Activated CD8-positive, alpha-beta memory T cell treated with anti-CD3 and anti-CD28 coated beads, Interleukin-2, amount 50 U/mL, for 1 hour (primary cell): ENCODE measurements at regions not wholly inside any gene's neighbourhood (a gene's known extent, or its start where the extent isn't known, plus 50 kb on each side); places are given as distances from the start of the nearest gene placed in this dataset.

ENCODE experiments used
- DNase-seq: peaks from one replicate; pipeline ENCODE4 v3.0.0-alpha.2; 2020; ENCODE audit errors: extremely low read depth

DNA sequence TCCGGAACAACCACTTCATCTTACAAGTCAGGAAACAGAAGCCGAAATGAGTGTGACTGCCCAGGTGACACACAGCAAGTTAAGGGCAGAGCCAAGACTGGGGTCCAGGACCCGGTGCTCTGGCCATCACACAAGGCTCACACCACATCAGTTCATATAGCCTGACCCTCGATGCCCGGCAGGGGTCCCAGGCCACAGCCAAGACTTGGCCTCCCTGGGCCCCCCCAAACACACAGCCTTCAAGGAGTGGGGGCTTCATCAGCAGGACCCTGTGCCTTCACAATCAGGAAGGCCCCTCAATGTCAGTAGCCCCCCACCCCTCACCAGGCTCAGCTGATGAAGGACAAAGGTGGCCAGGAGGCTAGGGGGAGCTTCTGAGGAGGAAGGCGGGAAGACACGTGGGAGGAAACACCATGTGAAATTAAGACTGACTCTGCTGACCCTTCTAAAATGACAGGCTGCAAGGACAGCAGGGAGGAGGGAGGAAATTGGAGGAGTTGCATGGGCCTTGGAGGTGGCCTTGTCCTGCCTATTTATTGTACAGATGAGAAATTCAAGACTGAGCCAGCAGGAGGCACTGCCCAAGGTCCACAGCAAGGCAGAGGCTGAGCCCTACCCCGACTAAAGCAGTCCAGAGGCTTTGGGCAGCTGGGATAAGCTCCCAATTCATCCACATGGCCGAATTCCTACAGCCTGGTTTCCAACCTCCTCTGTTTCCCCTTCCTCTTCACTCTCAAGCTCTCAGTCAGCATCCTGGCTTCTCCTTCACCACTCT is 216.1 kb upstream of the ZMIZ1 start:
- DNase-seq = no peak

DNA sequence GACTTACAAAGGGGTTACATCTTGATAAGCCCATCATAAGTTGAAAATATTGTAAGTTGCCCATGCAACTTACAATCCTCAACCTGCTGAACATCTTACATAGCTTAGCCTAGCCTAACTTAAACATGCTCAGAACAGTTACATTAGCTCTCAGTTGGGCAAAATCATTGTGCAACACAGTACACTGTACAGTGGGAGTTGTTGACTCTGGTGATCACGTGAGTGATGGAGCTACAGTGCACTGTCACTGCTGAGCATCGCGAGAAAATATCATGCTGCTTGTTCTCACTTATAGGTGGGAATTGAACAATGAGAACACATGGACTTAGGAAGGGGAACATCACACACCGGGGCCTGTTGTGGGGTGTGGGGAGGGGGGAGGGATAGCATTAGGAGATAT is 214.9 kb upstream of the ZMIZ1 start:
- no peak for DNase-seq

DNA sequence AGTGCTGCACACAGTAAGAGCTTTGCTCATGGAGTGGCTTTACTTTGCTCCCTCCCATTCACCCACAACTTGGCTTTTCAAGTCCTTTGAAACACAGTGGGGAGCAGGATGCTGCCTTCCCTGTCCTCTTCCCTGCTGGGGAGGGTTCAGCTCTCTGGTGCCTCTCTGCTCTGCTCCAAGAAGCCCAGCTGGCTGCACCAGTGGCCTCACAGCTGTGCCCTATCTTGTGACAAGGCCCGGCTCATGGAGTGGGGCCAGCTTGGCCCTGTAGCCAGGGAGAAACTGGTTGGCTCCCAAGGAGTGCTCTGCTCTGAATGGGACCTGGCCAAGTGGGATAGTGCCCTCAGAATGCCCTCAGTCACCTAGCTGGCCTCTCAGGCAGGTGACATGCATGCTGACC is 212.3 kb upstream of the ZMIZ1 start:
- DNase-seq = no peak

DNA sequence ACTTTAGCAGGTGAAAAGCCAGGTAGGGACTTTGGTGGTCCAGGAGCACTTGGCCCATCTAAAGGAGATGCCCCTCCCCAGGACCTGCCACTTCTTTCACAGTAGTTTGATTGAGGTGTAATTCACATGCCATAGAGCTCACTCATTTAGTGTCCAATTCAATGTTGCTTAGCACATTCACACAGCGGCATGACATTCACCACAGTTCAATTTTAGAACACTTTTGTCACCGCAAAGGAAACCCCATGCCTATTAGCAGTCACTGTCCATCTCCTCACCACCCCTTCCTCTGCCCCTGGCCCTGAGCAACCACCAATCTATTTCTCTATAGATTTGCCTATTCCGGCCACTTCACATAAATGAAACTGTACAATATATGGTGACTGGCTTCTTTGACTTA is 211.6 kb upstream of the ZMIZ1 start:
- DNase-seq = no peak

DNA sequence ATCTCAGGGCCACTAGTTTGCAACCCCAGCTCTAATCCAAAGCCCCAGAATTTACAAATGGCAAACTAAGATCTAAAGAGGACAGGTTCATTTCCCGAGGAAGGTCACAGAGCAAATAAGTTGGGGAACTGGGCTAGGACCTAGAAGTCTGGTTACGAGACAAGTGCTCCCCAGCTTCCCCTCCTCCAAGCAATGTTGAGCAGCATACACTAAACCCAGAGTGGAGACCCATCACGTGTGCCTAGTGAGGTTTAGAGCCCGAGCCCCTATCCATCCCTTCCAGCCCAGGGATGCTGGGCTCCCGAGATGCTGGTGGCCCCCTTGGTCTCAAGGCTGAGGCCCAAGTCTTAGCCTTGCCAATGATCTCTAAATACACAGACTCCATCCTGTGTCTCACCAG is 209.5 kb upstream of the ZMIZ1 start:
- DNase-seq = no peak

DNA sequence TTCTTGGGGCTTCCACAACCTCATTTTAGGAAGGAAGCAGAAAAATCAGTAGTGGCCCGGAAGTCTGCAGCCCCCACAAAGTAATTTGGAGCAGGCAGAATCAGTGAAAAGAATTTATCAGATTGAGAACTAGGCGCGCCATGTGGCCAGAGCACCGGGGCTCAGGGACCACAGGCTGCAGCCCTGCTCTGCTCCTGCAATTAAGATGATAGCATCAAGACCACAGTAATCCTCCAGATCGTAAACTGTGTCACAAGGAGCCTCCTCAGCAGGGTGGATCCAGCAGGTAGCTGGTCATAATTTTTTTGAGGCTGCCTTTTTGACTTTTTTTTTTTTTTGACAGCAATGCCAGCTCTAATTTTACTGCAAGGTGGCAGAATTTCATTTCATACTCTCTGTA is 209.0 kb upstream of the ZMIZ1 start:
- DNase-seq = no peak

DNA sequence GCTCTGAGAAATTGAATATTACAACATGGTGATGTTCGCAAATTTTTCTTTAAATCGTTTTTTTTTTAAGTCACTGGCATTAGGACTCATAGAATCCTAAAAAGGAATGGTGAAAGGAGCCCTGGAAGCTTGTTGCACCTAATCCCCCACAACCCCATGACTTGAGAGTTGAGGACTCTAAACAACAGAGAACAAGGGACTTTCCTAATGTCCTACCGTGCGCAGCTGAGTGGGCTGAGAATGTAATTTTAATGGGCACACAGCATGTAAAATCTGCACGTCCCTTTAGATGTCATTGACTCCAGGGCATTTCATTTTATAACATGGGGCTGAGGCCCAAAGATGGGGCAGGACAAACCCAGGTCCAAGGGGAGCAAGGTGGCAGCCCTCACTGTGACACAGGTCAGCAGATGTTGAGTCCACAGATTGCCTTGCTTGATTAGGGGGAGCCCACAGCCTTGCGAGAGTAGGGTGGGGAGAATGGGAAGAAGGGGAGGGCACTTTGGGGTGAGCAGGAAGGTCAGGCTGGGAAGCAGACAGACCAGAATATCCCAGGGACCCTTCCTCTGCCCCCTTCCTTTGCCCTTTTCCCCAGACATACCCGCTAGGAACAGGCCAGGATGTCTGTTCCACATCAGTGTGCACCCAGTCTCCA is 208.4 kb upstream of the ZMIZ1 start:
- DNase-seq = no peak

DNA sequence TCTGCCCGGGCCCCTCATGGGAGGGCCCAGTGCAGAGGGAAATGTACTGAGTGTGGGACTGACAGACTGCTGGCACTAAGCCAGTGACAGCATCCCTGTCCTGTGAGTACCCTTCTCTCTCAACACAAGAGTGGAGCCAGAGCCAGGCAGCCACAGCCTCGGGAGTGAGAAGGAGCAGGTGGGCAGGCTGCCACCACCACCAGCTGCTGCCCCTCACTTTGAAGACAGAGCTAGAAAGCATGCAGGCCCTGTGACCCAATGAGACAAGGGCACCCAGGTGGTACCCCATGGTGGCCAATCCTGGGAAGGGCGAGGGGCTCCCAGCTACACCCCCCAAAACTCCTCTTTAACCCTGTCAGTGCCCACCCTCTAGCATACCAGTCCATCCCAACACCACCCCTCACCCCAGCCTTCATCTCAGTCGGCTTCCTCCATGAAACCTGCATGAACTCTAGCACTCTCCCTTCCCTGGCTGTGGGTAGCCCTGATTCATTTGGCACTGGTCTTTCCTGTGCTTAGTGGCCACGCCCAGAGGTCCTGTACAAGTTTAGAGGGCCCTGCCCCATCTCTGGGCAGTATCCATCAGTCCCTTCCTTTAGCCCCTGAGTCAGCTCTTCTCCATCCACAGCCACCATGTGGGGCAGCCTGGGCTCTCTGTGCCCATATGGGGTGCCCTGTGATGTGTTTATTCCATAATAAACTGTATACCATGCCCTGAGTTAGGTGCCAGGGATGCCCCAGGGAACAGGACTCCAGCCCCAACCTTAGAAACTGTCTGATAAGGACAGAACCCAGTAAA is 207.0 kb upstream of the ZMIZ1 start:
- no peak for DNase-seq

DNA sequence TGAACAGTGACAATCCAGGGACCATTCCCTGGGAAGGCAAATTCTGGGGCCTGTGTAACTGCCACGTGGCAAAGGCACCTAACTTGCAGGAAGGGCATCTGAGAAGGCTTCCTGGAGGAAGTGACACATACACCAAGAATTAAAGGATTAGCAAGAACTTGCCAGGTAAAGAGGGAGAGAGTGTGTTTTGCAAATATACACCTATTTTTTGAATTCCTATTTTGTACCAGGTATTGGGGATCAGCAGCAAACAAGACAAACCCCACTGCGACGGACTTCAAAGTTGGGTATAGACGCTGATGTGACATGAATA is 206.5 kb upstream of the ZMIZ1 start:
- DNase-seq = no peak

DNA sequence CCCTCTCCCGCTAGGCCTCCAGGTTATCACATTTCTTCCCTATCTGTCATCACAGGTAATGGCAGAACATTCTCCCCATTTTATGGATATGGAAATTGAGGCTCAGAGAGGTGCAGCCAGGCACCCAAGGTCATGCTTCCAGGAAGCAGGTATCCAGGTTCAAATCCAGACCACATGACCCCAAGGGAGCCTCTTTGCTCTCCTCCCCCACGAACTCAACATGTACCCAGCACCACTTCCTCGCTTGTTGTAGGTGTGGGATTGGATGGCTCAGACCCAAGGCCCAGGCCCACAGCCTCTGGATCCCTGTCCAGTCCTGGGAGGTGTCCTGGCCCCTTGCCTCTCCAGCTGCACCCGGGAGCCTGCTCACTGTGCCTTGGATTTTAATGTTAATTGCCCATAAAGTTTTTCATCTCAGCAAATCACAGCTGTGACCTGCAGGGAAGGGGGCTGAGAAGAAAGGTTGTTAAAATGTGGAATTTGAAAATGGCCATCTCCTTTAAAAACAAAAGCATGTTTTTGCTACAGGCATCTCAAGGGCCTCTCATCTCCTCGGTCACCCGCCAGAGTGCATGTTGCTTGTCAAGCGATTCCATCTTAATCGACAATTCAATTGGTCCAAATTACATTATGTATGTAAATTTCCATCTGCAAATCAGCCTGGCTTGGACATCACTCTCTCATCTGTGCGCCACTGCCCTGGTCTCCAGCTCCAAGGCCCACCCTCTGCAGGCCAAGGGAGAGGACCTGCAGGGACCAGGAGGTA is 205.4 kb upstream of the ZMIZ1 start:
- DNase-seq = no peak

DNA sequence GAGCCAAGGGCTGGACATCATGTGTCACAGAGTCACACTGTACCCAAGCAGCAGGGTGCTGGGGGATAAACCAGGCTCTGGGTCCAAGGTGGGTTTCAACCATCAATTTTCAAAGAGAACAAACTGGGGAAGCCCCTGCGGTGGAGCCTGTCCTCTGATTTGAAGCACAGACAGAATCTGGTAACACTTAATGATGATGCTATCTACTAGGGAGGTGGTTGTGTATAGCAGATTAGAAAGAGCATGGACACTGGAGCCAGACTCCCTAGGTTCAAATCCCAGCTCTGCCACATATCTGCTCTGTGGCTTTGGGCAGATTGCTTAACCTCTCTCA is 204.9 kb upstream of the ZMIZ1 start:
- DNase-seq = no peak

DNA sequence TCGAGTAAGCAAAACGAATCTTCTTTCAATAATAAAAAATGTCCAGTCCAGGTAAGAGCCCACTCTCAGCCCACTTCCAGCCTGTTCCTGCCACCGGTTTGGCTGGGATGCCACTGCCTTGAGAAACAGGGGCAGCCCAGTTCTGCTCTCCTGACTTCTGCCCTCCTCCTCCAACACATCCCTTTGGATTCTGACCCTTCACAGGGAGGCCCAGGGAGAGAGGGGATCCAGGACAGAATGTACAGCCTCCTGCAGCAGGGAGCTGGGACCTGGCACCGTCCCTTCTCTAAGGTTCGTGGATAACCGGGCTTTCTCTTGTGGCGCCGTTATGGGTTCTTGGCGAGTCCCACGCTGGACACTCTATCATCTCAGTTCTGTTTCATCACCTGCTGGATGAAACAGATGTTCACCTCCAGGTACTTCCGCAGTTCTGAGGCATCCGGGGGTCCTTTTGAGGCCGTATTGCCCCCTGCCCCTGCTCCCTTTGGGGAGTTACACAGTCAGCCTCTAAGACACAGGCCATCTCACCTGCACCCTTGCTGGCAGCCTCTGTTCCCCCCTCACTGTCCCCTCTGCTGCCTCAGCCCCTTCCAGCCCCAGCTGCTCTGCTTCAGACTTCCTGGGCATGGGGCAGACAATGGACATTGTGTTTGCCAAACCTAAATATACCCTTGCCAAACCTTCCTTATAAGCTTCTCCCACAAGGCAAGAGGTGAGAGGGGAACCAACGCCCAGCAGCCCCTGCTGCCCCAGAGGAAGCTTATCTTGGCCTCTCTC is 203.8 kb upstream of the ZMIZ1 start:
- DNase-seq = no peak

DNA sequence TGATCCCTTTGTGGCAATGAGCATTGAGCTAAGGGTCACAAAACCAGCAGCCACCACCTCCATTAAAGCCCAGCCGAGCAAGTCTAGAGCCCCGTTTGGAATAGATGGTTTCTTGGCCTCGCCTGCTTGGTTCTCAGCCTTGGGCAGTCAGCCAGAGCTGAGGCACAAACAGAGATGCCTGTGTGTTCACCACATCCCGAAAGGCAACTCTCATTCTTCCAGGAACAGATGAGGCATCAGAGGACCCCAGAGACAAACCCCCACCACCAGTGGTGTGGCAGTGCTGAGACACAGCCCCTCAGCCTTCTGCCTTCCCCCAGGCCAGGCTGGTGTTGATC is 203.3 kb upstream of the ZMIZ1 start:
- DNase-seq = no peak

DNA sequence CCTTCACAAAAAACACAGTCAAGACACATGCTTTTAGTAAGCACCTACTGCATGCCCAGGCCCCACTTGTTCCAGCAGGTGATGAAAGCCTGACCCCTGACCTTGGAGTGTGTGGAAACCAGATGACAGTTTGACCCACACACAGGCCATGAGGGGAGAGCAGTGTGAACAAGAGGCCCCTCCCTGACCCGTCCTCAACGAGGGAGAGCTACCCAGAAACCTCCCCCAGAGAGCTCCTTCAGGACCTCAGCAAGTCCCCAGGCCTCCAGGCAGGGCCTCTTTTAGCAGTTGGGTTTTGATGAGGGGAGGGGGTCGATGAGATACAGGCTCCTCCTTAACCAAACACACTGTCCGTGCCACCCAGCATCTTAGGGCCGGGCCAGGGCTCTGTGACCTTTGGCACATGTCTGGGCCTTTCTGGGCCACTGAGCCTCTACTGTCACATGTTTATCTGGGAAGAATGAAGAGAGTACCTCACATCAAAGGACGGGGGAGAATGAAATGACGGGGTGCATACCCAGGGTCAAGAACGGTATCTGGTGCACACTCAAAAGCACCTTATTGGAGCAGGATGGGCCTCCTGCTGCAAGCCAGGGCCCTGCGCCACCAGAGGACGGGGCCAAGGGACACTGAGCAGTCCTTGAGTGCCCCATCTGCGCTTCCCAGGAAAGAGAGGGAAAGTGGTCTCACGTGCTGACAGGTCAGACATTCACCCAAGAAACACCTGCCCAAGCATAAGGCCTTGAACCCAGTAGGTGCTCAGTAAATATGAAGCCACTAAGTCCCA is 202.6 kb upstream of the ZMIZ1 start:
- DNase-seq = no peak

DNA sequence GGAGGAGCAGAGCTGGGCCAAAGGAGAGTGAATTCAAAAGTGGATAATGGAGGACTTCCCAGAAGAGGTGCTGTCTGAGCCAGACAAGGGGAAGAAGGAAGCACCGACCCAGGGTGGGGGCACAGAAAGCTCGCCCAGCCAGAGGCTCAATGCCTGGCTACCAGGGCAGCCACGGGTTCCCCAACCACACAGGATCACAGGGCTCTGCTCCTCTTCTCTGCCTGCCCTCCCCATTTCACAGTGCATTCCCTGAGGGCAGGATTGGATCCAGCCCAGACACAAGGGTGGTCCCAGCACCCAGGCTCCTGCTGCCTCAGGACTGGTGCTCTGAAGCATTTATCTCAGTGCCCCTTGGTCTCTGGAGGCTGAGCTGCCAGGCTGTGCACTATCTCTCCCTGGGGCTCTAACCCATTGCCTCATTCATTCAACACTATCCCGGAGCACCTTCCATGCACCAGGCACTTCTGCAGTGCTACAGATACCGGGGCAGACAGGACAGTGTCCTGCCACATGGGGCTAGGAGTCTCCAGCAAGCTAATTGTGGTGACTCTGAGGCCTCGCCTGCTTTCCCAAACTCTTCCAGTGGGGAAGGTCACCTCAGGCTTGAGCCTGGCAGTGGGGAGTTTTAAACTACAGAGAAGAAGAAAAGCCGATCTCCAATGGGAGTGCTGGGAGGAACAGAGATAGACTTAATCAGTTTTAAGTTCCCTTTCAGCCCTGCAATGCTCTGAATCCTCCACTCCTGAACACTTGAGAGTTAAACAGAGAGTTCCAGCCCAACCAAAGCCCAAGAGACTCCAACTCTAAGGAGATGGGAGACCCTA is 201.8 kb upstream of the ZMIZ1 start:
- DNase-seq = no peak

DNA sequence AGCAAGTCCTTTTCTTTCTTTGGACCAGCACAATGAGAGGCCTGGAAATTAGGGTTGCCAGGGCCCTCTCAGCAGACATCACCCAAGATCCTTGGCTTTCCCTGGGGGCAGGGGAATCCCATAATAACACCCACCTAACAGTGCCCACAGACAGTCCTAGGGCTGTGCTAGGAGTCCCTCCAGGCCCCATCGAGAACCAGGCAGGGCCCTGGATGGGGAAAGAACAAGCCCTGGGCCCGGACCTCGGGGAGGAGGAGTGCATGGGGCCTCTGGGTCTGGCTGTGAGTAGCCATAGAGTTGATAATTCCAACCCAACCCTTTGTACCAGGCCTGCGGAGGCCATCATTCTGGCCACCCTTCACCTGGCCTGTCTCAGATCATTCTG is 201.2 kb upstream of the ZMIZ1 start:
- DNase-seq = no peak

DNA sequence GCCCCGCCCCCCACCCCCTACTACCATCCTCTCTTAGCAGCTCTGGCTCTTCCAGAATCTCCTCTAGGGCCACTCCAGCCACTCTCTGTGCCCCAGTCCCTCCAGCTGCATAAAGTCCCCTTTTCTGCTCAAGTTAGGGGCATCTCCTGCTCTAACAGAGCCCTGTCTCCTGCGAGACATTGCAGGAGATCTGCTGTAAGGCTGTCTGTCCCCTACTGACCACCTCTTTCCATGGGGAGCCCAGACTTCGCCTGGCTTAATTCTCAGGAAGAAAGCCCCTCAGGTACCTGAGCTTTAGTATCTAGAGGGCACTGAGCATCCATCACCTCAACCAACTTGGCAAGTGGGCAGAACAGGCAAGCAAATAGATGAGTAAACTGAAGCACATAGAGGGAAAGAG is 200.7 kb upstream of the ZMIZ1 start:
- DNase-seq = no peak

DNA sequence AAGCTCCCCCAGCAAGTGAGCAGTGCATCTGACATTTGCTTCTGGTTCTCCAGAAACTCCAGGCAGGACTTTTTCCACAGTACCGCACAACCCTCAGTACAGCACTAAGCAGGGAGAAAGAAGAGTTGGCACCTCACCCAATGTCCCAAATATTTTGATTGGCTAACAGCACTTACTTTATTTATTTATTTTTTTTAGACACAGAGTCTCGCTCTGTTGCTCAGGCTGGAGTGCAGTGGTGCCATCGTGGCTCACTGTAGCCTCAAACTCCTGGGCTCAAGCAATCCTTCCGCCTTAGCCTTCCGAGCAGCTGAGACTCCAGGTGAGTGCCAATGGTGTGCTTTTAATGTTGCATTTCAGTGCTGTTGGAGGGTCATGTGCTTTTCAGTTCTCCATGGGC is 200.3 kb upstream of the ZMIZ1 start:
- no peak for DNase-seq

DNA sequence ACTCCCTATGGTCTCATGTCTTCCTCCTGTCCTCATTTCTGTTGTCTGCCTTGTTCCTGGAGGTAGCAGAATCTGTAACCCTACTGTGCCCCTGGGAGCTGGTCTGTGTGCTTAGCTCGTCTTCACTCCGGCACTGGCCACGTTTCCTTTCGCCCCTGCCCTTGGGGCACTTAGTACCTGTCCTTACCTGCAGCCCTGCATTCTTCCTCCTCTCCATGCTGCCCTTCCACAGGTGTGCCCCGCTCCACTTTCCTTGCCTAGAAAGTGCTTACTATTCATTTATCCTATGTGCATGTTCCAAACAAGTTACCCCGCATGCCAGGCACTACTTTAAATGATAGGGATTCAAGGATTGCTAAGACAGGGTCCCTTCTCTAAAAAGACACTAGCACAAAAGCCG is 199.9 kb upstream of the ZMIZ1 start:
- no peak for DNase-seq
